Kidney epithelial cell (primary cell): ENCODE measurements at regions not wholly inside any gene's neighbourhood (a gene's known extent, or its start where the extent isn't known, plus 50 kb on each side); places are given as distances from the start of the nearest gene placed in this dataset.

Experiments used
- DNase-seq: peaks from one replicate; pipeline ENCODE4 v3.0.0-alpha.2; 2010; ENCODE audit warnings: low read depth
- H3K27me3 ChIP-seq: 2 replicates; pipeline ENCODE4 v1.6.0; 2011; ENCODE audit warnings: low read length; ENCODE audit not compliant: control insufficient read depth, insufficient read depth
- H3K36me3 ChIP-seq: 2 replicates; pipeline ENCODE4 v1.5.1; 2011; ENCODE audit warnings: low read length; ENCODE audit not compliant: control insufficient read depth, insufficient read depth
- H3K4me3 ChIP-seq: 2 replicates; pipeline ENCODE4 v1.5.1; 2011; ENCODE audit warnings: low read depth, mild to moderate bottlenecking, control low read depth, low read length
- TF ChIP-seq, protein P1 (sequence below): IDR thresholded peaks from 2 replicates; pipeline ENCODE4 v1.5.1; 2011; ENCODE audit warnings: mild to moderate bottlenecking, moderate library complexity, low read length, control low read depth, inconsistent platforms; ENCODE audit not compliant: insufficient read depth, poor library complexity, severe bottlenecking

DNA sequence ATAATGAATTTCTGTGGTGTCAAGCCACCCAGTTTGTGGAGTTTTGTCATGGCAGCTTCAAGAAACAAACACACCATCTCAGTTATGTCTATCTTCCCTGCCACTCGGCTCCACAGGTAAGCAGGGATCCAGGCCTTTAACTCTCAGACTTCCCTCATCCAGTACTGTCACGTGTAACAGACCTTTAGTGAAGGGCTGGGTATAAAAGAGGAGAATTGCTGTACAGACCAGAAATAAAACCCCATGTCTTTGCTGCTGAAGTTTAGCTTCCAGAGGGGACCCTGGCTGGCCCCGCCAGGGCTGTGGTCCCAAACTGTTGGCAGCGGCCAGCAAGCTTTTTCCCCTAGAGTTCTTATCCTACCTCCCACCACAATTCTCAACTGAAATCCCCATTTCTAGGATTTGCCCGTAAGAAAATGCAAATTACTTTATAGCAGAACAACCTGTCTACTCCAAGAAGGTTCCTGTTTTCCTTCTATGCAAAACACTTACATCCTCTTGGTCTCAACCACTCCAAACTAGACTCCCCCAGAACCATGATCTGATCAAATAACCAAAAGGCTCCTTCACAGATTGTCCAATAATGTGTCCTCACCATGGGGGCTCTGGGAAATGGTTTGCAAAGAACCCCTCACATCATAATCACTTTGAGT is 438.0 kb upstream of the ID2 start:
- Histone ChIP-seq H3K4me3 (no peak overlapping the region), H3K27me3 (no peaks in the 10 kb centered on the region), H3K36me3 (no peaks in the 10 kb centered on the region)
- DNase-seq: no peak
- TF ChIP-seq, protein P1, sequence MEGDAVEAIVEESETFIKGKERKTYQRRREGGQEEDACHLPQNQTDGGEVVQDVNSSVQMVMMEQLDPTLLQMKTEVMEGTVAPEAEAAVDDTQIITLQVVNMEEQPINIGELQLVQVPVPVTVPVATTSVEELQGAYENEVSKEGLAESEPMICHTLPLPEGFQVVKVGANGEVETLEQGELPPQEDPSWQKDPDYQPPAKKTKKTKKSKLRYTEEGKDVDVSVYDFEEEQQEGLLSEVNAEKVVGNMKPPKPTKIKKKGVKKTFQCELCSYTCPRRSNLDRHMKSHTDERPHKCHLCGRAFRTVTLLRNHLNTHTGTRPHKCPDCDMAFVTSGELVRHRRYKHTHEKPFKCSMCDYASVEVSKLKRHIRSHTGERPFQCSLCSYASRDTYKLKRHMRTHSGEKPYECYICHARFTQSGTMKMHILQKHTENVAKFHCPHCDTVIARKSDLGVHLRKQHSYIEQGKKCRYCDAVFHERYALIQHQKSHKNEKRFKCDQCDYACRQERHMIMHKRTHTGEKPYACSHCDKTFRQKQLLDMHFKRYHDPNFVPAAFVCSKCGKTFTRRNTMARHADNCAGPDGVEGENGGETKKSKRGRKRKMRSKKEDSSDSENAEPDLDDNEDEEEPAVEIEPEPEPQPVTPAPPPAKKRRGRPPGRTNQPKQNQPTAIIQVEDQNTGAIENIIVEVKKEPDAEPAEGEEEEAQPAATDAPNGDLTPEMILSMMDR: no peak

- DNase-seq: no peak
- no peaks in the 10 kb centered on the region for H3K36me3 ChIP-seq
- TF ChIP-seq, protein P1: no peak
- H3K27me3 ChIP-seq: no peaks in the 10 kb centered on the region
- H3K4me3 ChIP-seq: no peak overlapping the region
These were observed 437.2 kb upstream of the ID2 start for GRCh38 chr2:8244639-8245038.

DNA sequence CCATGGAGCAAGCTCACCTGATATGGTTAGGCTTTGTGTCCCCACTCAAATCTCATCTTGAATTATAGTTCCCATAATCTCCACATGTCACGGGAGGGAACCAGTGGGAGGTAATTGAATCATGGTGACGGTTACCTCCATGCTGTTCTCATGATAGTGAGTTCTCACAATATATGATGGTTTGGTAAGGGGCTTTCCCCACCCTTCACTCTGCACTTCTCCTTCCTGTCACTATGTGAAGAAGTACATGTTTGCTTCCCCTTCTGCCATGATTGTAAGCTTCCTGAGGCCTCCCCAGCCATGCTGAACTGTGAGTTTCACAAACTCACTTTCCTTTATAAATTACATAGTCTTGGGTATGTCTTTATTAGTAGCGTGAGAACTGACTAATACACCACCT is 435.7 kb upstream of the ID2 start:
- DNase-seq: no peak
- H3K36me3 ChIP-seq: no peaks in the 10 kb centered on the region
- no peaks in the 10 kb centered on the region for H3K27me3 ChIP-seq
- no peak overlapping the region for H3K4me3 ChIP-seq
- TF ChIP-seq, protein P1: no peak

DNA sequence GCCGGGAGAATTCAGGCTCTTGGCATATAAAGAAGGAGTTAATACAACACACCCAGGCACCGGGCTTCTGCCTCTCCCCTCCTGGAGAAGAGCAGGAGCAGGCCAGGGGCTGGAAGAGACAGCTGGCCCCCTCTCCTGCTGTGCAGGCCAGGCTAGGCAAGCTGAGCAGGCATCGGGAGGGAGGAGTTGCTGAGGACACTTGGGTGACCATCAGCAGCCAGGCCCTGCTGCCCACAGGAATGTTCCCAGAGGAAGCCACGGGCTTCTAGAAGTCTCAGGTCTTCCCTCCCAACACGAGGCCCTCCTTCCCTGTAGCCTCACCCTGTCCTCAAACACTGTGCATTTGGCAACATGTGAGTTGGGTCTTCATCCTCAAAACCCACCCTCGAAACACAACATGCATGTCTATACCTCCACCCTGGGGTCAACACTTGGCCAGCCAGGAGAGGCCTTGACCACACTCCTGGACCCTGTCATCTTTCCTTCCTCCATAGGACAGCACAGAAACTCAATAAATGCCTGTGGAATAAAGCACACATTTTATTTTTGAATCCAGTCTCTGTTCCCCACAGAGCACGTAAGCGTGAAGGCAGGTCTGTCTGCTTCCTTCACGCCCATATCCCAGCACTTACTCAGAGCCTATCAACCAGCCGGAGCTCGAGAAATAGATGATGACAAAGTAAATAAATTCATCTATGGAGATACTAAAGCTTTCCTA is 433.8 kb upstream of the ID2 start:
- no peak overlapping the region for H3K4me3 ChIP-seq

GRCh38 chr2:8248623-8248957 is 433.3 kb upstream of the ID2 start:
- no peaks in the 10 kb centered on the region for H3K27me3 ChIP-seq
- TF ChIP-seq, protein P1: no peak
- H3K36me3 ChIP-seq: no peaks in the 10 kb centered on the region
- DNase-seq: no peak
- no peak overlapping the region for H3K4me3 ChIP-seq

More for the DNA sequence above, 433.8 kb upstream of the ID2 start:
- Histone ChIP-seq H3K27me3 (no peaks in the 10 kb centered on the region), H3K36me3 (no peaks in the 10 kb centered on the region)
- TF ChIP-seq, protein P1: no peak
- no peak for DNase-seq

DNA sequence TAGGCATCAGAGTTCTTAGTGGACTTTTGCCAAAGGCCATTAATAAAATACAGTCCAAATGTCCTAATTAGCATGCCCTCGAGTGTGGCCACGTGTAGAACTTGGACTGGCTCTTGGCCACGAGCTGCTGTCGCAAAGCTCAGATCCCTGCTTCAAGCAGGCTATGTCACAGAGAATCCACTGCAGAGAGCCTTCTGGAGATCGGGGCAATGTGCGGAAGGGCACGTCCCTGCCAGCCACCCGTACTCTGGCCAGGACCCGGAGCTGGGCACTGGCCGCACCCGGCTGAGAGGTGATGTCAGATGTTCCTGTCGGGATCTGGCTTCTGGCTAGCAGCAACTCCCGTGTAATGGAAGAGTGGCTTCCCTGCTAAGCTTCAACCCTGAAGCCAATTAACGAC is 432.7 kb upstream of the ID2 start:
- DNase-seq: no peak
- Histone ChIP-seq H3K36me3 (no peaks in the 10 kb centered on the region), H3K4me3 (no peak overlapping the region), H3K27me3 (no peaks in the 10 kb centered on the region)
- TF ChIP-seq, protein P1: no peak
